A673 (cell line): ENCODE measurements at regions not wholly inside any gene's neighbourhood (a gene's known extent, or its start where the extent isn't known, plus 50 kb on each side); places are given as distances from the start of the nearest gene placed in this dataset.

Source experiments
- BruUV-seq: library from RNA; stranded (reverse); fragments of 400-500 nt; replicated peaks from 2 replicates; lab custom pipeline; 2021; lab: Mats Ljungman, UMichigan
- CTCF ChIA-PET: fragments of 300-600 bp; sonication (Branson Sonifier 250); formaldehyde crosslinking; loops from one replicate; lab custom pipeline; 2022; ENCODE audit warnings: antibody characterized with exemption; lab: Charles Lee
- POLR2A ChIA-PET: fragments of 300-600 bp; sonication (Branson Sonifier 250); formaldehyde crosslinking; loops from one replicate; lab custom pipeline; 2022; ENCODE audit warnings: antibody characterized with exemption; ENCODE audit not compliant: low non-redundant PET; lab: Charles Lee
- DNase-seq: peaks from one replicate; pipeline ENCODE4 v3.0.0-alpha.2; 2015; ENCODE audit warnings: low spot score
- H3K27ac ChIP-seq: fragments of 200-600 bp; sonication (generic); 2 replicates; pipeline ENCODE4 v1.5.1; 2016; ENCODE audit warnings: mixed run types, low read depth, mild to moderate bottlenecking, mixed read lengths, antibody characterized with exemption, low read length; ENCODE audit not compliant: poor library complexity, severe bottlenecking
- H3K27me3 ChIP-seq: fragments of 200-600 bp; sonication (generic); replicated peaks from 2 replicates; pipeline ENCODE4 v1.6.1; 2017; ENCODE audit warnings: mixed run types, low read depth, mild to moderate bottlenecking, mixed read lengths, antibody characterized with exemption, low read length; ENCODE audit not compliant: insufficient read depth, poor library complexity
- H3K36me3 ChIP-seq: fragments of 200-600 bp; sonication (generic); 2 replicates; pipeline ENCODE4 v1.6.1; 2016; ENCODE audit warnings: mixed run types, mild to moderate bottlenecking, mixed read lengths, antibody characterized with exemption, low read length; ENCODE audit not compliant: insufficient read depth, poor library complexity, severe bottlenecking
- H3K4me1 ChIP-seq: fragments of 200-600 bp; sonication (generic); 2 replicates; pipeline ENCODE4 v1.6.1; 2017; ENCODE audit warnings: mixed run types, mild to moderate bottlenecking, mixed read lengths, antibody characterized with exemption, low read length; ENCODE audit not compliant: insufficient read depth, poor library complexity, severe bottlenecking
- H3K4me3 ChIP-seq: fragments of 200-600 bp; sonication (generic); 2 replicates; pipeline ENCODE4 v1.5.1; 2016; ENCODE audit warnings: low read depth, mixed run types, mild to moderate bottlenecking, mixed read lengths, low read length; ENCODE audit not compliant: poor library complexity, severe bottlenecking
- H3K9me3 ChIP-seq: fragments of 200-600 bp; sonication (generic); 2 replicates; pipeline ENCODE4 v1.6.1; 2016; ENCODE audit warnings: mixed run types, low read depth, mild to moderate bottlenecking, mixed read lengths, antibody characterized with exemption, low read length; ENCODE audit not compliant: poor library complexity, severe bottlenecking
- EZH2 ChIP-seq: fragments of 200-600 bp; sonication (generic); IDR thresholded peaks from 2 replicates; pipeline ENCODE4 v1.6.1; 2017; ENCODE audit warnings: borderline replicate concordance, low read depth, mild to moderate bottlenecking, mixed read lengths, antibody characterized with exemption, low read length; ENCODE audit not compliant: poor library complexity, severe bottlenecking
- intact Hi-C: fragments of 100-400 bp; cut with micrococcal nuclease; formaldehyde crosslinking; loops from one replicate; pipeline ENCODE4 v1.10.0; 2022; ENCODE audit not compliant: unreplicated experiment
- TF ChIP-seq, protein P1 (sequence below): fragments of 300-800, 200-600 bp; sonication (generic); conservative IDR thresholded peaks from 2 replicates; pipeline ENCODE4 v1.5.1; 2017; ENCODE audit warnings: low read depth, mild to moderate bottlenecking, antibody characterized with exemption, low read length, moderate library complexity, mixed read lengths

- Histone ChIP-seq H3K4me3 (no peak overlapping the region), H3K4me1 (peaks cover 35% of the 10 kb centered on the region), H3K27ac (no peak overlapping the region), H3K9me3 (no peaks in the 10 kb centered on the region), H3K27me3 (no peaks in the 10 kb centered on the region), H3K36me3 (no peaks in the 10 kb centered on the region)
- no peak for DNase-seq
- CTCF ChIA-PET: no interaction called here
- POLR2A ChIA-PET: no interaction called here
- no TSS peak for BruUV-seq
- TF ChIP-seq, protein P1, sequence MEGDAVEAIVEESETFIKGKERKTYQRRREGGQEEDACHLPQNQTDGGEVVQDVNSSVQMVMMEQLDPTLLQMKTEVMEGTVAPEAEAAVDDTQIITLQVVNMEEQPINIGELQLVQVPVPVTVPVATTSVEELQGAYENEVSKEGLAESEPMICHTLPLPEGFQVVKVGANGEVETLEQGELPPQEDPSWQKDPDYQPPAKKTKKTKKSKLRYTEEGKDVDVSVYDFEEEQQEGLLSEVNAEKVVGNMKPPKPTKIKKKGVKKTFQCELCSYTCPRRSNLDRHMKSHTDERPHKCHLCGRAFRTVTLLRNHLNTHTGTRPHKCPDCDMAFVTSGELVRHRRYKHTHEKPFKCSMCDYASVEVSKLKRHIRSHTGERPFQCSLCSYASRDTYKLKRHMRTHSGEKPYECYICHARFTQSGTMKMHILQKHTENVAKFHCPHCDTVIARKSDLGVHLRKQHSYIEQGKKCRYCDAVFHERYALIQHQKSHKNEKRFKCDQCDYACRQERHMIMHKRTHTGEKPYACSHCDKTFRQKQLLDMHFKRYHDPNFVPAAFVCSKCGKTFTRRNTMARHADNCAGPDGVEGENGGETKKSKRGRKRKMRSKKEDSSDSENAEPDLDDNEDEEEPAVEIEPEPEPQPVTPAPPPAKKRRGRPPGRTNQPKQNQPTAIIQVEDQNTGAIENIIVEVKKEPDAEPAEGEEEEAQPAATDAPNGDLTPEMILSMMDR: no peak
- no peak for TF ChIP-seq EZH2
- intact Hi-C loops: loop anchor here (10.0 kb wide), 1 partner anchor 195 kb away; no protein-coding TSS in a partner anchor
Measured at GRCh38 chr5:167769846-167770413, 521.5 kb upstream of the WWC1 start.

DNA sequence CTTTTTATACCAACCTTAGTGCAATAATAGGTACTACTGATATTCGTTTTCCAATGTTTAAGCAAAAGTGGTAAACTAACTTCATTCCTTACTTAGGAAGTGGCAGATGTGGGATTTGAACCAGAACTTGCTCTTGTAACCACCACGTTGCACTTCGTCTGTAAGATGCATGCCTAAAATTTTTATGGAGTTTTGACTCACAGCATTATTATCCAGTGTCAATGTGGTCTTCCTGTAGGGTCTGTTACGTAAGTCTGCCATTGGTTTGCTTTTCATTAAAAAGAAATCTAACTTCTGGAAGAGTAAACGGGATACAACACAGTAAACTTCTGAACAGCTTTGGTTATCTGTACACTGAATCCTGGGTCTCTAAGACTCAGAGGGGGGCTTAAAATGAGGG lies 521.0 kb upstream of the WWC1 start:
- Histone ChIP-seq H3K4me1 (peaks cover 30% of the 10 kb centered on the region), H3K9me3 (no peaks in the 10 kb centered on the region), H3K27me3 (no peaks in the 10 kb centered on the region), H3K36me3 (no peaks in the 10 kb centered on the region), H3K4me3 (no peak overlapping the region), H3K27ac (peak overlapping the region; percentile 17)
- POLR2A ChIA-PET: no interaction called here
- intact Hi-C loops: no loop called here
- no peak for DNase-seq
- TF ChIP-seq, protein P1: no peak
- TF ChIP-seq EZH2: no peak
- CTCF ChIA-PET: no interaction called here
- BruUV-seq: no TSS peak

GRCh38 chr5:167771571-167771970 lies 519.9 kb upstream of the WWC1 start:
- Histone ChIP-seq H3K4me3 (no peak overlapping the region), H3K9me3 (no peaks in the 10 kb centered on the region), H3K36me3 (no peaks in the 10 kb centered on the region), H3K27me3 (no peaks in the 10 kb centered on the region), H3K4me1 (peaks cover 24% of the 10 kb centered on the region), H3K27ac (peak overlapping the region; percentile 17)
- no peak for DNase-seq
- ChIA-PET POLR2A (no interaction called here), CTCF (no interaction called here)
- intact Hi-C loops: no loop called here
- BruUV-seq: no TSS peak
- TF ChIP-seq EZH2: no peak
- TF ChIP-seq, protein P1: no peak
